CD4-positive, alpha-beta T cell (primary cell): ENCODE measurements at regions not wholly inside any gene's neighbourhood (a gene's known extent, or its start where the extent isn't known, plus 50 kb on each side); places are given as distances from the start of the nearest gene placed in this dataset.

Experiments
- ATAC-seq: fragments of 200-7000 bp; cut with Tn5 transposase; one replicate; pipeline ENCODE4 v1.10.0; 2022; ENCODE audit warnings: mild to moderate bottlenecking; ENCODE audit not compliant: poor library complexity
- CTCF ChIA-PET: fragments of 350-600 bp; sonication (Branson Sonifier 250); formaldehyde crosslinking; loops from one replicate; lab custom pipeline; 2021; ENCODE audit warnings: antibody characterized with exemption, inconsistent platforms; lab: Charles Lee
- POLR2A ChIA-PET: fragments of 350-600 bp; sonication (Branson Sonifier 250); formaldehyde crosslinking; loops from one replicate; lab custom pipeline; 2021; ENCODE audit warnings: antibody characterized with exemption, inconsistent platforms; lab: Charles Lee
- DNase-seq, 14 experiments: peaks; one replicate each; pipeline ENCODE4 v3.0.0-alpha.2; 2013 to 2020; ENCODE audit warnings: mixed read lengths in 2 of 14
- H3K27ac ChIP-seq, 2 donors: one replicate each; pipeline versions ENCODE4 v1.5.1 to v1.7.0; 2013; ENCODE audit warnings: low read length in 2 of 2, low read depth in 1 of 2, mild to moderate bottlenecking in 1 of 2
- H3K27me3 ChIP-seq, 2 experiments: 1 replicate in 1 of 2; 2 replicates in 1 of 2; pipeline versions ENCODE4 v1.6.1 to v1.7.0; 2013; ENCODE audit warnings: low read length in 2 of 2, control low read depth in 1 of 2, mild to moderate bottlenecking in 1 of 2, moderate library complexity in 1 of 2; ENCODE audit not compliant: insufficient read depth in 2 of 2, control insufficient read depth in 1 of 2
- H3K36me3 ChIP-seq: one replicate; pipeline ENCODE4 v1.6.1; 2013; ENCODE audit warnings: low read length, control low read depth; ENCODE audit not compliant: insufficient read depth
- H3K4me1 ChIP-seq: one replicate; pipeline ENCODE4 v1.6.1; 2013; ENCODE audit warnings: low read length, control low read depth; ENCODE audit not compliant: insufficient read depth
- H3K4me3 ChIP-seq: one replicate; pipeline ENCODE4 v1.5.1; 2013; ENCODE audit warnings: mild to moderate bottlenecking, low read length, moderate library complexity
- H3K9me3 ChIP-seq, 2 experiments: 1 replicate in 1 of 2; 2 replicates in 1 of 2; pipeline versions ENCODE4 v1.6.1 to v1.7.0; 2013; ENCODE audit warnings: low read length in 2 of 2, mild to moderate bottlenecking in 2 of 2, control low read depth in 1 of 2, moderate library complexity in 1 of 2; ENCODE audit not compliant: control insufficient read depth in 1 of 2, insufficient read depth in 1 of 2
- H3K27ac Mint-ChIP-seq: one replicate; pipeline ENCODE4 v1.8.0; 2020; ENCODE audit warnings: mixed read lengths
- H3K27me3 Mint-ChIP-seq: one replicate; pipeline ENCODE4 v1.8.0; 2021; ENCODE audit warnings: mixed read lengths
- H3K36me3 Mint-ChIP-seq: one replicate; pipeline ENCODE4 v1.8.0; 2021; ENCODE audit warnings: low read depth, mixed read lengths
- H3K4me1 Mint-ChIP-seq: one replicate; pipeline ENCODE4 v1.8.0; 2021; ENCODE audit warnings: low read depth, mixed read lengths
- H3K4me3 Mint-ChIP-seq: one replicate; pipeline ENCODE4 v1.8.0; 2020; ENCODE audit warnings: mild to moderate bottlenecking, mixed read lengths
- H3K9me3 Mint-ChIP-seq: one replicate; pipeline ENCODE4 v1.8.0; 2020; ENCODE audit warnings: mixed read lengths
- intact Hi-C, 2 experiments: fragments of 100-400 bp; cut with DNase I in 1 of 2; cut with micrococcal nuclease in 1 of 2; formaldehyde crosslinking; loops; one replicate each; pipeline versions ENCODE4 v1.15.1 to v1.9.0; 2023 to 2025; cut with DNase I, micrococcal nuclease
- TF ChIP-seq, protein P1 (sequence below): fragments of 200-600 bp; IDR thresholded peaks from one replicate; pipeline ENCODE4 v1.8.0; 2022; ENCODE audit warnings: antibody characterized with exemption, mild to moderate bottlenecking

DNA sequence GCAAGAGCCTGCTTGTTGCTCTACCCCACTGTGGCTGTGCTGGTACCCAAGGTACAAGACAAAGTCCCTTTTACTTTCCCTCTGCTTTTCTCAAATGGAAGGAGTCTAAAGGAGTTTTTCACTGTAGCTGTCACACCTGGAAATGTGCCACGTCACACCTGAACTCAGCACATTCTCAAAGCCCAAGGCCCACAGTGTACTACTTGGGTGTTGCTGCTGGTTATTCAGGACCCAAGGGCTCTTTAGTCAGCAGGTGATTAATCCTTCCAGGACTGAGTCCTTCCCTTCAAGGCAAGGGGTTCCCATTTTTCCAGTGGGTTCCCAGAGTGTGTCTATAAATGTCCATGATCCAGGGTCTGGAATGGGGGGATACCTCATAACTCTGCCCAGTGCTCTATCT is 63.2 kb upstream of the STK39 start:
- TF ChIP-seq, protein P1, sequence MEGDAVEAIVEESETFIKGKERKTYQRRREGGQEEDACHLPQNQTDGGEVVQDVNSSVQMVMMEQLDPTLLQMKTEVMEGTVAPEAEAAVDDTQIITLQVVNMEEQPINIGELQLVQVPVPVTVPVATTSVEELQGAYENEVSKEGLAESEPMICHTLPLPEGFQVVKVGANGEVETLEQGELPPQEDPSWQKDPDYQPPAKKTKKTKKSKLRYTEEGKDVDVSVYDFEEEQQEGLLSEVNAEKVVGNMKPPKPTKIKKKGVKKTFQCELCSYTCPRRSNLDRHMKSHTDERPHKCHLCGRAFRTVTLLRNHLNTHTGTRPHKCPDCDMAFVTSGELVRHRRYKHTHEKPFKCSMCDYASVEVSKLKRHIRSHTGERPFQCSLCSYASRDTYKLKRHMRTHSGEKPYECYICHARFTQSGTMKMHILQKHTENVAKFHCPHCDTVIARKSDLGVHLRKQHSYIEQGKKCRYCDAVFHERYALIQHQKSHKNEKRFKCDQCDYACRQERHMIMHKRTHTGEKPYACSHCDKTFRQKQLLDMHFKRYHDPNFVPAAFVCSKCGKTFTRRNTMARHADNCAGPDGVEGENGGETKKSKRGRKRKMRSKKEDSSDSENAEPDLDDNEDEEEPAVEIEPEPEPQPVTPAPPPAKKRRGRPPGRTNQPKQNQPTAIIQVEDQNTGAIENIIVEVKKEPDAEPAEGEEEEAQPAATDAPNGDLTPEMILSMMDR: no peak
- DNase-seq (no peak), ATAC-seq (no peak)
- Histone ChIP-seq H3K4me1 (no peaks in the 10 kb centered on the region), H3K36me3 (no peaks in the 10 kb centered on the region), H3K27ac (no peak overlapping the region), H3K27me3 (no peaks in the 10 kb centered on the region), H3K9me3 (peaks cover 0 to 9% of the 10 kb centered on the region in 2 experiments), H3K4me3 (no peak overlapping the region)
- H3K36me3 Mint-ChIP-seq: no peaks in the 10 kb centered on the region
- peaks cover 26% of the 10 kb centered on the region for H3K9me3 Mint-ChIP-seq
- POLR2A ChIA-PET: no interaction called here
- H3K4me1 Mint-ChIP-seq: no peaks in the 10 kb centered on the region
- H3K27me3 Mint-ChIP-seq: no peaks in the 10 kb centered on the region
- CTCF ChIA-PET: no interaction called here
- no peak overlapping the region for H3K27ac Mint-ChIP-seq
- intact Hi-C loops: no loop called here
- no peak overlapping the region for H3K4me3 Mint-ChIP-seq

DNA sequence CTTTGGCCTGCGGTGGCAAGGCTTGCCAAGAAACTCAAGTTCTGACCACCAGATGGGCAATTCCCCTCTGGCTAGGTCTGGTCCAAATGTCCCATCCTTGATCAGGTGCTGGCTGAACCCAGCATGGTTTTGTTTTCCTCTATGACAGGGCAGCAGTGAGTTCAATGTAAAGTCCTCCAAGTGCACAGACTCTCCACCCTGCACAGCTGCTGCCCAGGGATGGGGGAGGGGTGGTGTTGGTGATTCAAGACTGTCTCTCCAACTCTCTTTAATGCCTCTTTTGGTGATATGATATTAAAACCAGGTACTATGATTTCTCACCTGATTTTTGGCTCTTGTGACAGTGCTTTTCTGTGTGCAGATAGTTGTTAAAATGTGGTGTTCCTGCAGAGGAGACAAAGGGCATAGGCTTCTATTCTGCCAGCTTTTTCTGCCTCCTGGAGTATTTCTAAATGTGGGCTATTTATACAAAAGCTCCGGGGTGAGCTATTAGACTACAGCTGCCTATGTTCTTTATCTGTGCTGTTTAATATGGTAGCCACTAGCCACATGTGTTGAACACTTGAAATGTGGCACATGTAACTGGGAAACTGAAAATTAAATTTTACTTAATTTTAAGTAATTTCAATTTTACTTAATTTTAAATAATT is 64.0 kb upstream of the STK39 start:
- H3K27me3 ChIP-seq: no peaks in the 10 kb centered on the region
- H3K9me3 ChIP-seq: peaks cover 0 to 6% of the 10 kb centered on the region in 2 experiments
- TF ChIP-seq, protein P1: no peak
- ChIA-PET CTCF (no interaction called here), POLR2A (no interaction called here)
- Mint-ChIP-seq H3K4me3 (no peak overlapping the region), H3K27me3 (no peaks in the 10 kb centered on the region), H3K36me3 (no peaks in the 10 kb centered on the region), H3K4me1 (no peaks in the 10 kb centered on the region), H3K9me3 (peaks cover 19% of the 10 kb centered on the region), H3K27ac (no peak overlapping the region)
- no peaks in the 10 kb centered on the region for H3K36me3 ChIP-seq
- intact Hi-C loops: no loop called here
- no peak overlapping the region for H3K4me3 ChIP-seq
- no peak for ATAC-seq
- DNase-seq: no peak
- H3K4me1 ChIP-seq: no peaks in the 10 kb centered on the region
- no peak overlapping the region for H3K27ac ChIP-seq

DNA sequence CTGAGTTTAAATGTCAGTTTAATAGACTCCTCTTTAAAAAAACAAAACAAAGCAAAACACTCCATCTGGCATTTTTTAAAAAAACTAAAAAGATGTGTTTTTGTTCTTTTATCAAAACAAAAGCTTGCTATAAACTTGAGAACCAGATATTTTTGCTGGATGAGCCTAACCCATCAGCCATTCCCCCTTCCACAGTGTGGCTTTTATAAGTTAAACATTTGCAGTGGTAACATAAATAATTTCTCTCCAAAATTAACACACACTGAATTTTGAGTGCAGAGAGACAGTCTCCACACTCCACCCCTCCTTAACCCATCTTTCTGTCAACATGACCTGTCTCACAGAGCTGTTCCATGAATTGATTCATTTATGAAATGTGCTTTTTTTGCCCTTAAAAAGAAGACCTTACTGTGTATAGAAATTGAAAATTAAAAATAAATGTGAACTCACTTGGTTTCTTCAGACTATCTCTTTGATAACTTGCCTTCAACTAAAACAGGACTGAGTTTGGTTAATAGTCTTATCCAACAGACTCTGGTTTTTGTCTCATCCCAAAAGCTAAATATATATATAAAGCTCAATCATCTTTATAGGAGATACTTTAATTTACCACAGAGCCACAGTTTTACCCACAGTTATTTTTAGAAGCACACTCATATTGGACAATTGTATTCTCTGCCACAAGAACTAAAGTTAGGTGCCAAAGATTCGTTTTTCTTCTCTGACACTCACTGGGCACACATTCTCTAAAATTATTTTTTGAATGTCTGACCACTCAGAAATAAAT is 64.8 kb upstream of the STK39 start:
- no peaks in the 10 kb centered on the region for H3K27me3 Mint-ChIP-seq
- H3K27me3 ChIP-seq: no peaks in the 10 kb centered on the region
- no peak overlapping the region for H3K4me3 Mint-ChIP-seq
- ChIA-PET CTCF (no interaction called here), POLR2A (no interaction called here)
- H3K4me1 Mint-ChIP-seq: no peaks in the 10 kb centered on the region
- ATAC-seq (no peak), DNase-seq (no peak)
- no peaks in the 10 kb centered on the region for H3K36me3 ChIP-seq
- H3K36me3 Mint-ChIP-seq: no peaks in the 10 kb centered on the region
- no peaks in the 10 kb centered on the region for H3K4me1 ChIP-seq
- TF ChIP-seq, protein P1: no peak
- no peak overlapping the region for H3K4me3 ChIP-seq
- no peak overlapping the region for H3K27ac ChIP-seq
- intact Hi-C loops: no loop called here
- peaks cover 0 to 5% of the 10 kb centered on the region in 2 experiments for H3K9me3 ChIP-seq
- H3K27ac Mint-ChIP-seq: no peak overlapping the region
- H3K9me3 Mint-ChIP-seq: peaks cover 13% of the 10 kb centered on the region
